NCI-H2227 (cell line): ENCODE measurements at regions not wholly inside any gene's neighbourhood (a gene's known extent, or its start where the extent isn't known, plus 50 kb on each side); places are given as distances from the start of the nearest gene placed in this dataset.

Experiments used
- DNase-seq: peaks from one replicate; lab custom pipeline; 2025; ENCODE audit not compliant: unreplicated experiment; lab: John Stamatoyannopoulos, UW

GRCh38 chr18:56323673-56324072 lies 314.7 kb downstream of the TXNL1 start:
- DNase-seq: no peak

- DNase-seq: no peak
These were observed 316.0 kb downstream of the TXNL1 start for GRCh38 chr18:56322406-56322805.

GRCh38 chr18:56321470-56321869 lies 316.9 kb downstream of the TXNL1 start:
- no peak for DNase-seq

- no peak for DNase-seq
These were observed 318.4 kb downstream of the TXNL1 start for GRCh38 chr18:56319953-56320352.

- no peak for DNase-seq
These were observed 321.7 kb downstream of the TXNL1 start for GRCh38 chr18:56316727-56317126.

- no peak for DNase-seq
These were observed 323.0 kb downstream of the TXNL1 start for GRCh38 chr18:56315363-56315762.

GRCh38 chr18:56314396-56314795 lies 324.0 kb downstream of the TXNL1 start:
- DNase-seq: no peak

- no peak for DNase-seq
These were observed 325.6 kb downstream of the TXNL1 start for GRCh38 chr18:56312551-56313335.

- no peak for DNase-seq
These were observed 329.3 kb downstream of the TXNL1 start for GRCh38 chr18:56309104-56309503.

GRCh38 chr18:56307354-56308170 lies 330.8 kb downstream of the TXNL1 start:
- no peak for DNase-seq

GRCh38 chr18:56306797-56307196 lies 331.6 kb downstream of the TXNL1 start:
- DNase-seq: no peak

- no peak for DNase-seq
These were observed 332.8 kb downstream of the TXNL1 start for GRCh38 chr18:56305583-56305982.

GRCh38 chr18:56302156-56302555 lies 336.2 kb downstream of the TXNL1 start:
- no peak for DNase-seq

GRCh38 chr18:56299740-56300139 lies 338.7 kb downstream of the TXNL1 start:
- no peak for DNase-seq

- no peak for DNase-seq
These were observed 339.5 kb downstream of the TXNL1 start for GRCh38 chr18:56298935-56299334.

GRCh38 chr18:56296381-56296780 lies 342.0 kb downstream of the TXNL1 start:
- DNase-seq: no peak

GRCh38 chr18:56294484-56295183 lies 343.8 kb downstream of the TXNL1 start:
- no peak for DNase-seq

- DNase-seq: no peak
These were observed 347.1 kb downstream of the TXNL1 start for GRCh38 chr18:56291294-56291693.

- no peak for DNase-seq
These were observed 349.0 kb downstream of the TXNL1 start for GRCh38 chr18:56289381-56289780.

- DNase-seq: no peak
These were observed 351.5 kb downstream of the TXNL1 start for GRCh38 chr18:56286775-56287325.

- DNase-seq: no peak
These were observed 352.9 kb downstream of the TXNL1 start for GRCh38 chr18:56285387-56286065.
